Smooth muscle cell (in vitro differentiated cells): ENCODE measurements at regions not wholly inside any gene's neighbourhood (a gene's known extent, or its start where the extent isn't known, plus 50 kb on each side); places are given as distances from the start of the nearest gene placed in this dataset.
"Not testable (repeated sequence)": the region's sequence is repeated elsewhere in the genome, so short reads cannot be mapped to it uniquely, and the experiment has no call there.

ENCODE experiments used
- DNase-seq: peaks from one replicate; lab custom pipeline; 2025; ENCODE audit not compliant: unreplicated experiment; lab: John Stamatoyannopoulos, UW
- H2AFZ ChIP-seq: fragments of 200-600 bp; sonication (generic); 2 replicates; pipeline ENCODE4 v1.6.0; 2016; ENCODE audit warnings: antibody characterized with exemption, low read depth, mild to moderate bottlenecking
- H3F3A ChIP-seq: fragments of 200-600 bp; sonication (generic); 2 replicates; pipeline ENCODE4 v1.6.0; 2017; ENCODE audit warnings: antibody characterized with exemption, low read depth
- H3K27ac ChIP-seq: fragments of 200-600 bp; sonication (generic); 2 replicates; pipeline ENCODE4 v1.5.1; 2016; ENCODE audit warnings: low read depth, mild to moderate bottlenecking
- H3K27me3 ChIP-seq: fragments of 200-600 bp; sonication (generic); 2 replicates; pipeline ENCODE4 v1.6.1; 2016; ENCODE audit warnings: low read depth, mild to moderate bottlenecking
- H3K36me3 ChIP-seq: fragments of 200-600 bp; sonication (generic); 2 replicates; pipeline ENCODE4 v1.5.1; 2016; ENCODE audit warnings: low read depth
- H3K4me1 ChIP-seq: fragments of 200-600 bp; sonication (generic); 2 replicates; pipeline ENCODE4 v1.5.1; 2016; ENCODE audit warnings: low read depth
- H3K4me2 ChIP-seq: fragments of 200-600 bp; sonication (generic); 2 replicates; pipeline ENCODE4 v1.6.0; 2016; ENCODE audit warnings: mild to moderate bottlenecking
- H3K4me3 ChIP-seq: fragments of 200-600 bp; sonication (generic); 2 replicates; pipeline ENCODE4 v1.5.1; 2016; ENCODE audit warnings: mild to moderate bottlenecking
- H3K79me2 ChIP-seq: fragments of 200-600 bp; sonication (generic); 2 replicates; pipeline ENCODE4 v1.6.0; 2016; ENCODE audit warnings: low read depth, mild to moderate bottlenecking
- H3K9ac ChIP-seq: fragments of 200-600 bp; sonication (generic); 2 replicates; pipeline ENCODE4 v1.6.0; 2016; ENCODE audit warnings: low read depth
- H3K9me3 ChIP-seq: fragments of 200-600 bp; sonication (generic); replicated peaks from 2 replicates; pipeline ENCODE4 v1.5.1; 2016; ENCODE audit warnings: low read depth
- H4K20me1 ChIP-seq: fragments of 200-600 bp; sonication (generic); 2 replicates; pipeline ENCODE4 v1.6.0; 2016; ENCODE audit warnings: low read depth
- WGBS: methylation state at CpG from one replicate; pipeline ENCODE4 v1.1.7; 2016; ENCODE audit warnings: low lambda C conversion rate; 5-methylcytosine and 5-hydroxymethylcytosine counted together
- TF ChIP-seq, protein P1 (sequence below): fragments of 200-600 bp; sonication (generic); IDR thresholded peaks from 2 replicates; pipeline ENCODE4 v1.5.1; 2017; ENCODE audit warnings: borderline replicate concordance, mild to moderate bottlenecking, antibody characterized with exemption; ENCODE audit not compliant: insufficient read depth, poor library complexity, severe bottlenecking

DNA sequence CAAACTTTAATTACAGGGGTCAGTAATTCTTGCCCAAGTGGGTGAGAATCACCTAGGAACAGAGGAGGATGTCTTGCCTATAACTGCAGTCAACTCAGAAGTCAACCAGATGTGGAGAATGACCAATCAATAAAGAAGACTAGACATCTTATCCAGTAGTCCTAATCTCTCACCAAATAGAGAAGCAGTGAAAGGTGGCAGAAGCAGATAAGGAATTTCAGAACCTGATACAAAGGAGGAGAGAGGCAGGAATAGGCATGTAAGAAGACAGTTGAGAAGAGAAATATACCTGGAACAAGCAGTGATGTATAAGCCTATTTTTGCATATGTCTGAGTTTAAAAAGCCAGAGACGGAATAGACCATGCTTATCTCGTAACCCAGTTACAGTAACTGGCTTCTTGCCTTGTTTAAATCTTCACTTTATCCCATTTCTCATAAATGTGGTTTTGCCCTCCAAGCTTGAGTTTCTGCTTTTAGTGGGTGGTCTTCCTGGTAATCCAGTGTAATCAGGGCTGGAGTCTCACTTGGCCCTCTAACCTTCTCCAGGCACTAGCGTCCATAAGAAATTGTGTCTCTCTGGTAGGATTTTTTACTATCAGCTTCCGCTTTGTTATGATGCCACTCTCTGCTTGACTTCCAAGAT is 401.0 kb downstream of the SUCLG1 start:
- H3K27ac ChIP-seq = no peak overlapping the region
- peaks cover 4% of the 10 kb centered on the region for H3F3A ChIP-seq
- WGBS = 26% methylated on average over 4 of the region's 4 CpGs
- no peak overlapping the region for H3K4me2 ChIP-seq
- H3K4me3 ChIP-seq = no peak overlapping the region
- H3K9me3 ChIP-seq = no peaks in the 10 kb centered on the region
- DNase-seq = no peak
- no peak overlapping the region for H3K9ac ChIP-seq
- H2AFZ ChIP-seq = no peak overlapping the region
- H3K36me3 ChIP-seq = no peaks in the 10 kb centered on the region
- no peaks in the 10 kb centered on the region for H4K20me1 ChIP-seq
- no peaks in the 10 kb centered on the region for H3K4me1 ChIP-seq
- H3K27me3 ChIP-seq = no peaks in the 10 kb centered on the region
- H3K79me2 ChIP-seq = no peaks in the 10 kb centered on the region
- TF ChIP-seq, protein P1, sequence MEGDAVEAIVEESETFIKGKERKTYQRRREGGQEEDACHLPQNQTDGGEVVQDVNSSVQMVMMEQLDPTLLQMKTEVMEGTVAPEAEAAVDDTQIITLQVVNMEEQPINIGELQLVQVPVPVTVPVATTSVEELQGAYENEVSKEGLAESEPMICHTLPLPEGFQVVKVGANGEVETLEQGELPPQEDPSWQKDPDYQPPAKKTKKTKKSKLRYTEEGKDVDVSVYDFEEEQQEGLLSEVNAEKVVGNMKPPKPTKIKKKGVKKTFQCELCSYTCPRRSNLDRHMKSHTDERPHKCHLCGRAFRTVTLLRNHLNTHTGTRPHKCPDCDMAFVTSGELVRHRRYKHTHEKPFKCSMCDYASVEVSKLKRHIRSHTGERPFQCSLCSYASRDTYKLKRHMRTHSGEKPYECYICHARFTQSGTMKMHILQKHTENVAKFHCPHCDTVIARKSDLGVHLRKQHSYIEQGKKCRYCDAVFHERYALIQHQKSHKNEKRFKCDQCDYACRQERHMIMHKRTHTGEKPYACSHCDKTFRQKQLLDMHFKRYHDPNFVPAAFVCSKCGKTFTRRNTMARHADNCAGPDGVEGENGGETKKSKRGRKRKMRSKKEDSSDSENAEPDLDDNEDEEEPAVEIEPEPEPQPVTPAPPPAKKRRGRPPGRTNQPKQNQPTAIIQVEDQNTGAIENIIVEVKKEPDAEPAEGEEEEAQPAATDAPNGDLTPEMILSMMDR = no peak

DNA sequence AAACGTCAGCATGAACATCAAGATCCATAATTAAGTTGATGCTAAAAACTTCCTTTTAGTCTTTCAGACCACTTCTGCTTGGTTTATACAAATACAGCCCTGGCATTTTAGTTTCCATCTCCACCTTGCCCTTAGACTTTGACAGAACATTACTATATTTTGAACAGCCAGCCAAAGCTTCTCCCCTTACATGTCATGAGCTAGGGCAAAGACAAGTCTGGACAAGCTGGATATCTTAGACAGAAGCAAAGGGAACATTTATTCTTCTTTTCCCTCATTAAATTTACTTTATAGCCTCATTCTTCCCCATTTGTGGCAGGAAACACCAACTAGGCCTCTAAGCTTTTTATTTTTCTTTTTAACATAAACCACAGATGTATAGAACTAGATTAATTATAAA is 403.3 kb downstream of the SUCLG1 start:
- TF ChIP-seq, protein P1 = no peak
- 100% methylated on average over 1 of the region's 1 CpG for WGBS
- no peak overlapping the region for H3K4me2 ChIP-seq
- H3K9ac ChIP-seq = no peak overlapping the region
- no peaks in the 10 kb centered on the region for H3K4me1 ChIP-seq
- no peak overlapping the region for H3K27ac ChIP-seq
- H3K36me3 ChIP-seq = no peaks in the 10 kb centered on the region
- H3K27me3 ChIP-seq = no peaks in the 10 kb centered on the region
- H3K9me3 ChIP-seq = no peaks in the 10 kb centered on the region
- no peaks in the 10 kb centered on the region for H3K79me2 ChIP-seq
- no peak for DNase-seq
- peak overlapping the region; percentile 8 for H2AFZ ChIP-seq
- no peak overlapping the region for H3K4me3 ChIP-seq
- H3F3A ChIP-seq = peaks cover 4% of the 10 kb centered on the region
- H4K20me1 ChIP-seq = no peaks in the 10 kb centered on the region

DNA sequence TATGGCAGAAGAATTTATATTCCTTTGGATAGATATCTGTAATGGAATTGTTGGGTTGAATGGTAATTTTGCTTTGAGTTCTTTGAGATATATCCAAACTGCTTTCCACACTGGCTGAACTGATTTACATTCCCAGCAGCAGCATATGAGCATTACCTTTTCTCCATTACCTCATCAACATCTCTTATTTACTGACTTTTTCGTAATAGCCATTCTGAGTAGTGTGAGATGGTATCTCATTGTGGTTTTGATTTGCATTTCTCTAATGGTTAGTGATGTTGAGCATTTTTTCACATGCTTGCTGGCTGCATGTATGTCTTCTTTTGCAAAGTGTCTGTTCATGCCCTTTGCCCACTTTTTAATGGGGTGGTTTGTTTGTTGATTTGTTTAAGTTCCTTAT is 404.5 kb downstream of the SUCLG1 start:
- not testable (repeated sequence) for H3K4me1 ChIP-seq, DNase-seq, H3K9me3 ChIP-seq, H3K79me2 ChIP-seq, H3K27me3 ChIP-seq, H4K20me1 ChIP-seq, H3F3A ChIP-seq, H3K4me2 ChIP-seq, H3K27ac ChIP-seq, H2AFZ ChIP-seq, H3K9ac ChIP-seq, H3K36me3 ChIP-seq, H3K4me3 ChIP-seq
- 62% methylated on average over 1 of the region's 1 CpG for WGBS

DNA sequence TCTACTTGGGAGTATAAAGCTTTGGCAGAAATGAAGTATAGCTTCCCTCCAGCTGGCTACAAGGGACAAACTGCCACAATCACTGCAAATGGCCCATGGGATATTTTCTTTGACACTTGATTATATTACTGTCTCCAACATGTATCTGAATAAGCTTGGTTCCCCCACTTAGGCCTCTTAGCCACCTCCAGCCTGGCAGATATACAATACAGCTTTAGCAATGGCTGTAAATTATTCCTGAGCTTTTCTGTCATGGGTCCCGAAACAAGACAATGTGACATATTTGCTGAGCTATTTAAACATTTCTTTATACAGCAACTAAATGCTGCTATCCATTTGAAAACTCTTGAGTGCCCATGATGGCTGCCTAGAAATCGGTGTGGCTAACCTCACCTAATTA is 406.2 kb downstream of the SUCLG1 start:
- 78% methylated on average over 2 of the region's 2 CpGs for WGBS
- no peak overlapping the region for H3K4me2 ChIP-seq

More for the DNA sequence above, 406.2 kb downstream of the SUCLG1 start:
- Histone ChIP-seq H3K9ac (no peak overlapping the region), H3K36me3 (no peaks in the 10 kb centered on the region), H3K9me3 (no peaks in the 10 kb centered on the region), H3K79me2 (no peaks in the 10 kb centered on the region), H3K4me1 (no peaks in the 10 kb centered on the region), H3K27me3 (no peaks in the 10 kb centered on the region), H3K4me3 (no peak overlapping the region), H4K20me1 (no peaks in the 10 kb centered on the region), H3F3A (no peaks in the 10 kb centered on the region), H2AFZ (no peak overlapping the region), H3K27ac (no peak overlapping the region)
- no peak for DNase-seq
- TF ChIP-seq, protein P1 = no peak
